NAMALWA (cell line): ENCODE measurements at regions not wholly inside any gene's neighbourhood (a gene's known extent, or its start where the extent isn't known, plus 50 kb on each side); places are given as distances from the start of the nearest gene placed in this dataset.

Source experiments
- DNase-seq: peaks from one replicate; pipeline ENCODE4 v3.0.0-alpha.2; 2015; ENCODE audit warnings: low spot score

- no peak for DNase-seq
Measured at GRCh38 chr13:111516712-111517640, 196.5 kb downstream of the TEX29 start.

GRCh38 chr13:111517641-111518010 lies 197.2 kb downstream of the TEX29 start:
- peak; percentile 29 for DNase-seq

GRCh38 chr13:111518161-111518792 lies 197.8 kb downstream of the TEX29 start:
- DNase-seq = peak; percentile 29

GRCh38 chr13:111519041-111519440 lies 198.6 kb downstream of the TEX29 start:
- DNase-seq = no peak

- DNase-seq = no peak
Measured at GRCh38 chr13:111519490-111520170, 199.2 kb downstream of the TEX29 start.

DNA sequence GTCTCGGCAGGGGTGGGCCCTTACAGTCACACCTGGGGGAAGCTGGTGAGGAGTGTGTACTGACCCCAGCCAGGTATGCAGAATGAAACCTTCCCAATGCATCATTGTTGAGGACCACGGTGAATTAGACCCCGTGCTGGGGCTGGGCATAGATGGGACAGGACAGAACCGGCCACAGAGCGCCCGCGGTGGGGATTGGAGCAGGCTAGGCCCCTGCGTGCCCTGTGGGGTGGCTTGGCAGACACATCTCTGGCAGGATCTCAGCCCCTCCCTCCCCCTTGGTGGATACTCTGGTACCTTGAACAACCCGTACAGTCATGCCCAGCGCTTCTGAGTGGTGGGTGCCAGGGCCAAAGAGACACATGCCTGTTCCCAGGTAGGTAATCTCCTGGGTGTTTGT lies 200.6 kb downstream of the TEX29 start:
- no peak for DNase-seq

GRCh38 chr13:111521691-111522229 lies 201.3 kb downstream of the TEX29 start:
- DNase-seq = no peak

DNA sequence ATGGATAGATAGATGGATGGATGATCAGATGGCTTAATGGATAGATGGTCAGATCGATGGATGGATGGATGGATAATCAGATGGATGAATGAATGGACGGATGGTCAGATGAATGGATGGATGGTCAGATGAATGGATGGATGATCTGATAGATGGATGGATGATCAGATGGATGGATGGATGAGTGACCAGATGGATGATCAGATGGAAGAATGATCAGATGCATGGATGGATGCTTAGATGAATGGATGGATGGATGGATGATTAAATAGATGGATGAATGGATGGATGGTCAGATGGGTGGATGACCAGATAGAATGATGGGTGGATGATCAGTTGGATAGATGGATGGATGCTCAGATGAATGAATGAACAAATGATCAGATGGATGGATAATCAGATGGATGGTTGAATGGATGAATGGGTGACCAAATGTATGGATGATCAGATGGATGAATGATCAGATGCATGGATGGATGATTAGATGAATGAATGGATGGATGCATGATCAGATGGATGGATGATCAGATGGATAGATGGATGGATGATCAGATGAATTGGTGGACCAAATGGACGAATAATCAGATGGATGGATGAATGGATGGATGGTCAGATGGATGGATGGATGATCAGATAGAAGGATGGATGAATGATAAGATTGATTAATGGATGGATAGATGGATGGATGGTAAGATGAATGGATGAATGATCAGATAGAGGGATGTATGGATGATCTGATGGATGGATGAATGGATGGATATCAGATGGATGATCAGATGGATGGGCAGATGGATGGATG lies 205.1 kb downstream of the TEX29 start:
- DNase-seq = no peak

DNA sequence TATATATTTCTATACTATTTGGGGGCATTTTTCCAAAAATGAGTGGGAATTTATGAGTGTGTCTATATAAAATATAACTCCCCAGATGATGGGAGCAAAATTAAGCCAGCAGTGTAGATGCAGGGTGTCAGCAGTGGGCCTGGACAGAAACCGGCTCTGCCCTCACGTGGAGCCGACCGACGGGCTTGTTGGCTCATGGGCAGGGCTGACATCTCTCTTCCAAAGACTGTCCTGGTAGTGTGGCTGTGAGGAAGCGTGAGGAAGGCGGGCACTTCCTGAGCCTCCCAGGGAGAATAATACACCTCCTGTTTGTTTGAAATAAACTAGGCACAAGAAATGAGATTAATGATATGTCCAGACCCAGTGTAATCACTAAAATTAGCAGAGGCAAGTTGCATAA lies 206.5 kb downstream of the TEX29 start:
- no peak for DNase-seq

- DNase-seq = no peak
Measured at GRCh38 chr13:111527614-111528229, 207.3 kb downstream of the TEX29 start.

- no peak for DNase-seq
Measured at GRCh38 chr13:111528513-111528912, 208.1 kb downstream of the TEX29 start.

- DNase-seq = no peak
Measured at GRCh38 chr13:111530137-111530870, 209.9 kb downstream of the TEX29 start.

DNA sequence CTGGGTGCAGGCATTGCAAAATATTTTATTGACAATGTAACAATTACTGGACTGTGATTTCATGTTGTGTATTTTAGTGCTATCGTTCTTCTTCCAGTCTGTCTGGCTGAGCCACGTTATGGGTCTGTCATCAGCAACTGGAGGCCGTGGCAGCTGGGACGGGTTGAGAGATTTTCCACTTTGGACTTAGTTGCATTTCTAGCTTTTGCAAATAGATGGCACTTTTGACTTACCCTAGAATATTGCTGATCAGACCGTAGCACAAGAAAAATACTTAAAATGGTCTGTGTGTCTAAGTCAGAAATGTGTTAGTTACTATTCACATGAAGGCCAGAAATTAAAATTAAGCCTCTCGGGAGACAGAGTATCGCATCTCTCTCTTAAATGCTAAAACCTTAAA lies 211.1 kb downstream of the TEX29 start:
- peak; percentile 42 for DNase-seq

DNA sequence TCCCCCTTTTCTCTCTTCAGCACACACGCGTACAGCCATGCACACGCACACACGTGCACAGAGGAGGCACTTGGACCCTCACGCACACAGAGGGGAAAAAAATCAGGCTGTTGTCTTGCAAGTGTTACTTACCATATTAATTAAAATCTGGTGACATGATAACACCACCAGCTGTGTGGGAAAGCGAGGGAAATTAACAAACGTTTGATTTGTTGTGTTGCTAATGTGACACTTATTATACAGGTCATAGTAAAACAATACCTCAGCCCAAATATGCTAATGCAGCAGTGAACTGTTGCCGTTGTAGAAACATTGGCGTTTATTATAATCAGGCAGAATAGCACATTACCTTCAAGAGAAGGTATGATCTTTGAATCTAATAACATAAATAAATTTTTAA lies 211.7 kb downstream of the TEX29 start:
- no peak for DNase-seq

GRCh38 chr13:111533900-111534683 lies 213.7 kb downstream of the TEX29 start:
- no peak for DNase-seq

- DNase-seq = no peak
Measured at GRCh38 chr13:111534751-111535522, 214.5 kb downstream of the TEX29 start.

DNA sequence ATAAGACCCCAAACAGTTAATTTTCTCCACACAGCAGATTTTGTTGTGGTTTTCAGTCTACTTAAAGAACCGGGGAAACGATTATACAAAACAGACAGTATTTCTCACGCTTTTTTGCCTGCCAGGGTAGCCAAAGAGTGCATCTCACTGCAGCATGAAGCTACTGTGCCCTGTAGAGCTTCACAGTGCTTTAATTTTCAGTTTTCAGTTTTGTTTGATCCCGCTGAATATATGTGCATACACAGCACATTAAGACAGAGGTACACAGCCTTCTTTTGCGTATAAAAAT lies 215.0 kb downstream of the TEX29 start:
- DNase-seq = no peak

GRCh38 chr13:111536075-111536642 lies 215.7 kb downstream of the TEX29 start:
- DNase-seq = no peak
